Central memory CD8-positive, alpha-beta T cell (primary cell): ENCODE measurements at regions not wholly inside any gene's neighbourhood (a gene's known extent, or its start where the extent isn't known, plus 50 kb on each side); places are given as distances from the start of the nearest gene placed in this dataset.
"Not testable (repeated sequence)": the region's sequence is repeated elsewhere in the genome, so short reads cannot be mapped to it uniquely, and the experiment has no call there.

Experiments used
- ATAC-seq: fragments of 150-1000 bp; cut with Tn5 transposase; replicated peaks from 2 replicates; pipeline ENCODE4 v1.10.0; 2022; ENCODE audit warnings: mild to moderate bottlenecking, moderate FRiP score, moderate number of reproducible peaks; ENCODE audit not compliant: poor library complexity, severe bottlenecking; ENCODE audit errors: extremely low read depth
- DNase-seq, 2 donors: peaks; one replicate each; pipeline ENCODE4 v3.0.0; 2021; ENCODE audit warnings: low spot score in 2 of 2
- H3K27ac Mint-ChIP-seq: one replicate; pipeline ENCODE4 v1.8.0; 2022; ENCODE audit warnings: low read depth, mild to moderate bottlenecking, moderate library complexity, mixed read lengths
- H3K27me3 Mint-ChIP-seq: one replicate; pipeline ENCODE4 v1.8.0; 2022; ENCODE audit warnings: mixed read lengths
- H3K36me3 Mint-ChIP-seq: one replicate; pipeline ENCODE4 v1.8.0; 2022; ENCODE audit warnings: mild to moderate bottlenecking, moderate library complexity, mixed read lengths; ENCODE audit not compliant: insufficient read depth
- H3K4me1 Mint-ChIP-seq: one replicate; pipeline ENCODE4 v1.8.0; 2022; ENCODE audit warnings: mixed read lengths
- H3K4me3 Mint-ChIP-seq: one replicate; pipeline ENCODE4 v1.8.0; 2022; ENCODE audit warnings: mild to moderate bottlenecking, moderate library complexity, mixed read lengths
- H3K9me3 Mint-ChIP-seq: one replicate; pipeline ENCODE4 v1.8.0; 2022; ENCODE audit warnings: mixed read lengths

DNA sequence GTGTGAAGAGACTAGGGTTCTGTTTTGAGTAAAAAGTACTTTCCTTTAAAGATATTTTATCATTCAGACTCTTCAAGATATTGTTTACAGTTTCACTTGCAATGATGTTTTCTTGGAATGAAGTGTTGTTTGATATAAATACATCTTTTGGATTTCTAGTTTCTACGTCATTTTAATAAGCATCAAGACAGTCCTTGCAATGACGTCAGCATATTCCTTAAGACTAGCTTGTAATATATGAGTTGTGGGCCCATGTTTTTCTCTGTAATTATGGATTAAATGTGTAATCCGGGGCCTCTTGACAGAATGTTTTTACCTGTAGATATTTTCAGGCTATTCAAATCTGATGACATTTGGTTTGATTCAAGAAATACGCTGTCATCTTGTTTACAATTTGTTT is 66.1 kb downstream of the RBMX2 start:
- H3K36me3 Mint-ChIP-seq, result no peaks in the 10 kb centered on the region
- H3K4me1 Mint-ChIP-seq, result no peaks in the 10 kb centered on the region
- no peak overlapping the region for H3K4me3 Mint-ChIP-seq
- no peak for DNase-seq
- no peak for ATAC-seq
- no peak overlapping the region for H3K27ac Mint-ChIP-seq
- peaks cover 18% of the 10 kb centered on the region for H3K27me3 Mint-ChIP-seq
- no peaks in the 10 kb centered on the region for H3K9me3 Mint-ChIP-seq

DNA sequence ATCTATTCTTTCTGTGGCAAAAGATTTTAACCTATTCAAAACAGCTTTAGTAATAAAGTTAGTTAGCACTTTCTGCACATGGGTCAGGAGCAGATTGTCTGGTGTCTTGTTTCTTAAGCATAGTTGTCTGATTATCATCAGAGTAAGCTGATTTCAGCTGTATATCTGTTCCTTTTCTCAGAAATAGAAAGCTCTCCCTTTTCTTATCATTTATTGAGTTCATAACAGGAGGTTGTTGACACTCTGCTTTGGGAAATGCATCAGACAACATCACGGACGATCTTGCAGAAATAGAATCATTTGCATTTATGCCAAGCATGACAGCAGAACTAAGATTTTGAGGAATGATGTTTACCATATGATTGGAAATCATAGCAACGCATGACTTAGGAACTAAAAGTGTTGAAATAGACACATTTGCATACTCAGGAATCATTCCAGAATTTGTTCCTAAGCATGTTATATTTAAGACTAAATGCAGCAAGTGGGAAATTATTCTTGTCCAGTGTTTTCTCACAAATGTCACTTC is 66.7 kb downstream of the RBMX2 start:
- Mint-ChIP-seq H3K27ac (no peak overlapping the region), H3K4me1 (no peaks in the 10 kb centered on the region), H3K4me3 (no peak overlapping the region), H3K27me3 (peaks cover 18% of the 10 kb centered on the region), H3K9me3 (no peaks in the 10 kb centered on the region), H3K36me3 (no peaks in the 10 kb centered on the region)
- ATAC-seq (no peak), DNase-seq (no peak)

- DNase-seq, result no peak
- no peak for ATAC-seq
- no peak overlapping the region for H3K27ac Mint-ChIP-seq
- H3K4me3 Mint-ChIP-seq, result no peak overlapping the region
- H3K9me3 Mint-ChIP-seq, result no peaks in the 10 kb centered on the region
- H3K4me1 Mint-ChIP-seq, result no peaks in the 10 kb centered on the region
- no peaks in the 10 kb centered on the region for H3K27me3 Mint-ChIP-seq
- no peaks in the 10 kb centered on the region for H3K36me3 Mint-ChIP-seq
Observed at GRCh38 chrX:130482871-130483270, 81.1 kb downstream of the RBMX2 start.

GRCh38 chrX:130485870-130486269 is 84.1 kb downstream of the RBMX2 start:
- no peak overlapping the region for H3K27ac Mint-ChIP-seq
- DNase-seq (no peak), ATAC-seq (no peak)
- no peaks in the 10 kb centered on the region for H3K36me3 Mint-ChIP-seq
- H3K4me1 Mint-ChIP-seq, result no peaks in the 10 kb centered on the region
- no peaks in the 10 kb centered on the region for H3K9me3 Mint-ChIP-seq
- H3K4me3 Mint-ChIP-seq, result no peak overlapping the region
- H3K27me3 Mint-ChIP-seq, result no peaks in the 10 kb centered on the region

GRCh38 chrX:130495502-130495901 is 93.7 kb downstream of the RBMX2 start:
- not testable (repeated sequence) for H3K27ac Mint-ChIP-seq, H3K27me3 Mint-ChIP-seq, H3K4me3 Mint-ChIP-seq, H3K9me3 Mint-ChIP-seq, DNase-seq, H3K4me1 Mint-ChIP-seq, H3K36me3 Mint-ChIP-seq
- ATAC-seq, result peak; percentile 72

DNA sequence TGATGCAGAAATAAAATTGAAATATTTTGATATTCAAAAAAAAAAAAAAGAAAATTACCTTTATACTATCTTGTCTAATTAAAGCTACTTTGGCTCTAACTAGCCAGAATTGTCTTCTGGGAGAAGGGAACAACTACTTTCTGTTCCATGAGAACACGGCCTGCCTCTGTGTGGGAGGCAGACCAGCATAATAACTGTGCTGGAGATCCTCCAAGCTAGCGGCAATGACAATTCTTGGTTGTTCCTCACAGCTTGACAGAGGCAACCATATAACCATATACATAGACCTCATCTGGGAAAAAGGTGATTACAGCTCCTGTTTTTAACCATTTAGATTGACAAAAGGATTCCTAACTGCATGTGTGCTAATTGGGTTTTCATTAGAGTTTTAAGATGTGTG is 95.7 kb downstream of the RBMX2 start:
- no peaks in the 10 kb centered on the region for H3K9me3 Mint-ChIP-seq
- H3K27ac Mint-ChIP-seq, result no peak overlapping the region
- no peaks in the 10 kb centered on the region for H3K36me3 Mint-ChIP-seq
- DNase-seq (no peak), ATAC-seq (no peak)
- H3K27me3 Mint-ChIP-seq, result no peaks in the 10 kb centered on the region
- no peak overlapping the region for H3K4me3 Mint-ChIP-seq
- no peaks in the 10 kb centered on the region for H3K4me1 Mint-ChIP-seq

DNA sequence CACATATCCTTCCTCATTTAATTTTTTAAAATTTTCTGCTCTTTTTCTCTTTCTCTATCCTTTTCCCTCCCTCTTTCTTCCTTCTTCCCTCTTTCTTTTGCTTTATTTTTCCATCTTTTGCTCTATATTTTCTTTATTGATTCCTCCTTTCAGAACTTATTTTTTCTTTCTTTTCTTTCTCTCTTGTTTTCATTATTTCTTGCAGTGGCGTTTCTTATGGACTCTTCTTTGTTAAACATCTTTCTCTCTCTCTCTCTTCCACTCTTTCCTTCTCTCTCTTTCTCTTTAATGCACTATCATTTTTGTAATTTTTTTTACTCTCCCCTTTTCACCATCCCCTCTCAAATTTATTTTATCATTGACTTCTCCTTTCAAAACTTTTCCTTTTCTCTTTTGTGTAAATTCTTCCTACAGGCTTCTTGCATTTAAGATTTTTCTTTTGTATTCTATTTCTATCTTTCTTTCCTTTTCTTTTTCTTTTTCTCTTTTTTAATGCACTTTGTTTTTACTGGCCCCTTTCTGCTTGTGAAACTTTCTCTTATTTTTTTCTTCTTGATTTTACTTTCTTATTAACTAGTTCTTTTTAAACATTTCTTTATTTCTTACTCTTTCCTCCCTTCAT is 97.0 kb downstream of the RBMX2 start:
- DNase-seq, result no peak
- ATAC-seq, result no peak
- Mint-ChIP-seq H3K4me1 (no peaks in the 10 kb centered on the region), H3K27me3 (no peaks in the 10 kb centered on the region), H3K9me3 (no peaks in the 10 kb centered on the region), H3K27ac (peak overlapping the region; percentile 32), H3K4me3 (no peak overlapping the region), H3K36me3 (no peaks in the 10 kb centered on the region)

- H3K9me3 Mint-ChIP-seq, result no peaks in the 10 kb centered on the region
- no peak overlapping the region for H3K4me3 Mint-ChIP-seq
- ATAC-seq (no peak), DNase-seq (no peak)
- no peak overlapping the region for H3K27ac Mint-ChIP-seq
- H3K4me1 Mint-ChIP-seq, result no peaks in the 10 kb centered on the region
- H3K36me3 Mint-ChIP-seq, result no peaks in the 10 kb centered on the region
- no peaks in the 10 kb centered on the region for H3K27me3 Mint-ChIP-seq
Observed at GRCh38 chrX:130502016-130502570, 100.3 kb downstream of the RBMX2 start.

- no peak for ATAC-seq
- Mint-ChIP-seq H3K4me1 (no peaks in the 10 kb centered on the region), H3K36me3 (no peaks in the 10 kb centered on the region), H3K4me3 (no peak overlapping the region), H3K27ac (no peak overlapping the region), H3K9me3 (no peaks in the 10 kb centered on the region), H3K27me3 (no peaks in the 10 kb centered on the region)
- no peak for DNase-seq
Observed at GRCh38 chrX:130504019-130504418, 102.2 kb downstream of the RBMX2 start.

- Mint-ChIP-seq H3K27ac (no peak overlapping the region), H3K9me3 (no peaks in the 10 kb centered on the region)
Observed at GRCh38 chrX:130507015-130507414, 105.2 kb downstream of the RBMX2 start.

GRCh38 chrX:130512534-130512933 is 110.7 kb downstream of the RBMX2 start:
- not testable (repeated sequence) for H3K4me3 Mint-ChIP-seq, H3K4me1 Mint-ChIP-seq, DNase-seq, ATAC-seq, H3K9me3 Mint-ChIP-seq, H3K36me3 Mint-ChIP-seq, H3K27ac Mint-ChIP-seq
- H3K27me3 Mint-ChIP-seq, result peaks cover 26% of the 10 kb centered on the region

More at GRCh38 chrX:130507015-130507414, 105.2 kb downstream of the RBMX2 start:
- no peaks in the 10 kb centered on the region for H3K4me1 Mint-ChIP-seq
- ATAC-seq, result no peak
- H3K27me3 Mint-ChIP-seq, result peaks cover 10% of the 10 kb centered on the region
- DNase-seq, result no peak
- H3K4me3 Mint-ChIP-seq, result no peak overlapping the region
- H3K36me3 Mint-ChIP-seq, result peaks cover 2% of the 10 kb centered on the region

DNA sequence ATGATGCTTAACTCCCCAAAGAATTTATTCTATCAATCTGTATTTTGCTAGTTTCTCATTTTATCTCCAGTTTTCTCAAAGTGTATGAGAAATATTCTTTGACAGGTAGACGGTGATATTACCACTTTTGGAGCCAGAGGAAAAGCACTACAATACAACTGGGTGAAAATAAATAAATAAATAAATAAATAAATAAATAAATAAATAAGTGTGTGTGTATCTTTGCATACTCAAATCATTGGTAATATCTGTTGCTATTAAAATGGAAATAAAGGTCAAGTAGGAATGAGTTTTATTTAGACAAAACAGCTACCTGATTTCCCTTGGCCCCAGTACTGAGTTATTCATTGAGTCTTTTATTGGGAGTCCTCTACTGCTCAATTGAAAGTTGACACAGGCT is 114.3 kb downstream of the RBMX2 start:
- no peaks in the 10 kb centered on the region for H3K9me3 Mint-ChIP-seq
- no peaks in the 10 kb centered on the region for H3K4me1 Mint-ChIP-seq
- DNase-seq, result no peak
- ATAC-seq, result no peak
- H3K27ac Mint-ChIP-seq, result no peak overlapping the region
- peaks cover 25% of the 10 kb centered on the region for H3K27me3 Mint-ChIP-seq
- no peaks in the 10 kb centered on the region for H3K36me3 Mint-ChIP-seq
- no peak overlapping the region for H3K4me3 Mint-ChIP-seq
